Cardiac muscle cell (in vitro differentiated cells and primary cell): ENCODE measurements at regions not wholly inside any gene's neighbourhood (a gene's known extent, or its start where the extent isn't known, plus 50 kb on each side); places are given as distances from the start of the nearest gene placed in this dataset.
"Not testable (repeated sequence)": the region's sequence is repeated elsewhere in the genome, so short reads cannot be mapped to it uniquely, and the experiment has no call there.

Source experiments
- DNase-seq, 2 donors: peaks; one replicate each; pipeline versions ENCODE4 v3.0.0 to v3.0.0-alpha.2; 2010 to 2017; ENCODE audit warnings: low read depth in 1 of 2, low spot score in 1 of 2
- H3K27ac ChIP-seq: fragments of 200-600 bp; sonication (generic); 2 replicates; pipeline ENCODE4 v1.5.1; 2016
- H3K27me3 ChIP-seq: fragments of 200-600 bp; sonication (generic); 2 replicates; pipeline ENCODE4 v1.6.0; 2016; ENCODE audit warnings: control low read depth
- H3K36me3 ChIP-seq: fragments of 200-600 bp; sonication (generic); 2 replicates; pipeline ENCODE4 v1.5.1; 2016; ENCODE audit warnings: control low read depth
- H3K4me1 ChIP-seq: fragments of 200-600 bp; sonication (generic); 2 replicates; pipeline ENCODE4 v1.8.1; 2017; ENCODE audit warnings: low read depth, mild to moderate bottlenecking, mixed run types
- H3K4me3 ChIP-seq: fragments of 200-600 bp; sonication (generic); 2 replicates; pipeline ENCODE4 v1.5.1; 2016; ENCODE audit warnings: mild to moderate bottlenecking
- H3K9me3 ChIP-seq: fragments of 200-600 bp; sonication (generic); 2 replicates; pipeline ENCODE4 v1.5.1; 2017; ENCODE audit warnings: low read depth, mild to moderate bottlenecking, control low read depth
- TF ChIP-seq, protein P1 (sequence below): IDR thresholded peaks from 2 replicates; pipeline ENCODE4 v1.5.1; 2012; ENCODE audit warnings: low read depth, mild to moderate bottlenecking, low read length

DNA sequence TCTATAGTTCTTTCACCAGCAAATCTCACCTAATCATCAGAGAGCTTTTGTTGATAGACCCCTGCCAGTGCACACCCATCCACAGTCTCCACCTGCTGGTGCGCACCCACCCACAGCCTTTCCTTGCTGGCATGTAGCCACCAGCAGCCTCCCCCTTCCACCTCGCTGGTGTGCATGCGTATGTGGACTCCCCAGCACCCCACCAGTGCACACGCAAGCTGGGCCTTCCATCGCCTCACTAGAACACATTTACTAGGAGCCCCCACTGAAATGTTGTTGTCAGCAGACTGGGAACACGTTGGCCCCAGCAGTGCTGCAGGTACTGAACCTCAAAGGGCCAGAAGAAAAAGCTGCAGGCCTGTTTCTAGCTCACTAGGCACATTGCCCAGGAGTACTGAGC is 104.9 kb upstream of the ZWINT start:
- TF ChIP-seq, protein P1, sequence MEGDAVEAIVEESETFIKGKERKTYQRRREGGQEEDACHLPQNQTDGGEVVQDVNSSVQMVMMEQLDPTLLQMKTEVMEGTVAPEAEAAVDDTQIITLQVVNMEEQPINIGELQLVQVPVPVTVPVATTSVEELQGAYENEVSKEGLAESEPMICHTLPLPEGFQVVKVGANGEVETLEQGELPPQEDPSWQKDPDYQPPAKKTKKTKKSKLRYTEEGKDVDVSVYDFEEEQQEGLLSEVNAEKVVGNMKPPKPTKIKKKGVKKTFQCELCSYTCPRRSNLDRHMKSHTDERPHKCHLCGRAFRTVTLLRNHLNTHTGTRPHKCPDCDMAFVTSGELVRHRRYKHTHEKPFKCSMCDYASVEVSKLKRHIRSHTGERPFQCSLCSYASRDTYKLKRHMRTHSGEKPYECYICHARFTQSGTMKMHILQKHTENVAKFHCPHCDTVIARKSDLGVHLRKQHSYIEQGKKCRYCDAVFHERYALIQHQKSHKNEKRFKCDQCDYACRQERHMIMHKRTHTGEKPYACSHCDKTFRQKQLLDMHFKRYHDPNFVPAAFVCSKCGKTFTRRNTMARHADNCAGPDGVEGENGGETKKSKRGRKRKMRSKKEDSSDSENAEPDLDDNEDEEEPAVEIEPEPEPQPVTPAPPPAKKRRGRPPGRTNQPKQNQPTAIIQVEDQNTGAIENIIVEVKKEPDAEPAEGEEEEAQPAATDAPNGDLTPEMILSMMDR = no peak
- H3K27ac ChIP-seq = no peak overlapping the region
- no peak overlapping the region for H3K4me3 ChIP-seq
- H3K27me3 ChIP-seq = no peaks in the 10 kb centered on the region
- no peaks in the 10 kb centered on the region for H3K4me1 ChIP-seq
- H3K36me3 ChIP-seq = no peaks in the 10 kb centered on the region
- DNase-seq = no peak
- H3K9me3 ChIP-seq = no peaks in the 10 kb centered on the region

DNA sequence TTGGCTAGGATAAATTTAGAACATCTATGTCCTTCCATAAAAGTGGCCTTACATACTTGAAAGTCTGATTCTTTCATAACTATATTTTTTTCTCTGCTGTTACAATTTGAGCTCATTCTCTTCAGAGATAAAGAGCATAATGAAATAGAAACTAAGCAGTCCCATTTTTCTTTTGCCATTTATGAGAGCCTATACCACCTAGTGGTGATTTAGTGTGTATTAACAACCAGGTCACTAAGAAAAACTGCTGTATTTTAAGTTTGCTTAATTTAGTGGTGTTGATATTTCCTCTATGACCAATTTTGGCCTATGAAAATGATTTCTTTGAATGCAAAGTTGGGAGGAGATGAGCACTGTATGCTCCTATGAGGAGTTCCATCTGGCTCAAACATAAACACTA is 88.7 kb upstream of the ZWINT start:
- H3K4me3 ChIP-seq = no peak overlapping the region
- H3K9me3 ChIP-seq = no peaks in the 10 kb centered on the region
- peak in 1 of 2 donors; percentile 1 for DNase-seq
- no peaks in the 10 kb centered on the region for H3K27me3 ChIP-seq
- H3K27ac ChIP-seq = no peak overlapping the region
- H3K4me1 ChIP-seq = no peaks in the 10 kb centered on the region
- no peaks in the 10 kb centered on the region for H3K36me3 ChIP-seq
- TF ChIP-seq, protein P1 = no peak

DNA sequence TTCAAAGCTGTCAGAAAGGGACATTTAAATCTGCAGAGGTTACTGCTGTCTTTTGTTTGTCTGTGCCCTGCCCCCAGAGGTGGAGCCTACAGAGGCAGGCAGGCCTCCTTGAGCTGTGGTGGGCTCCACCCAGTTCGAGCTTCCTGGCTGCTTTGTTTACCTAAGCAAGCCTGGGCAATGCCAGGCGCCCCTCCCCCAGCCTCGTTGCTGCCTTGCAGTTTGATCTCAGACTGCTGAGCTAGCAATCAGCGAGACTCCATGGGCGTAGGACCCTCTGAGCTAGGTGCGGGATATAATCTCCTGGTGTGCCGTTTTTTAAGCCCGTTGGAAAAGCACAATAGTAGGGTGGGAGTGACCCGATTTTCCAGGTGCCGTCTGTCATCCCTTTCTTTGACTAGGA is 86.6 kb upstream of the ZWINT start:
- not testable (repeated sequence) for DNase-seq, H3K4me1 ChIP-seq, H3K9me3 ChIP-seq, H3K27me3 ChIP-seq, H3K36me3 ChIP-seq, H3K4me3 ChIP-seq, H3K27ac ChIP-seq

DNA sequence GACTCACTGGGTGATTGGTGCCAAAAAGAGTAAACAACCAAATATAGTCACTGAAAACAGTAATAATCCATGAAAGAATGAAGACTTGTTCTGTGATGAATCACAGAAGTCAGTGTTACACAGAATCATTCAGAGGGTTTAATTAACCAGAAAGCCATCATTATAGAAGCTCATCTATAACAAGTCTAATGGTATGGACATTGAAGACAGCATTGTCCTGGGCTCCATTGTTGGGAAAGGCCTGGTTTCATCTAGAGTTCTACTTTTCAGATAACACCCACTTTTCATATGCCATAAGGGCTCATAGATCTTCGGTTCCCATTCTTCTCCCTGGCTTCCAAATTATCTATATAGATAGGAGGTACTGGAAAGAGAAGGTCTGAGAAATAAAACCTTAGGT is 80.3 kb upstream of the ZWINT start:
- H3K27ac ChIP-seq, H3K9me3 ChIP-seq, H3K27me3 ChIP-seq, H3K36me3 ChIP-seq, H3K4me3 ChIP-seq, H3K4me1 ChIP-seq, DNase-seq: not testable (repeated sequence)
